K562 (cell line): ENCODE measurements at regions not wholly inside any gene's neighbourhood (a gene's known extent, or its start where the extent isn't known, plus 50 kb on each side); places are given as distances from the start of the nearest gene placed in this dataset.

Experiments
- CREM ChIP-seq: IDR thresholded peaks from 2 replicates; pipeline ENCODE4 v1.6.1; 2014; ENCODE audit warnings: antibody characterized with exemption, low read depth
- CTCF ChIP-seq, 3 experiments: IDR thresholded peaks in 2 of 3; conservative IDR thresholded peaks in 1 of 3; 2 replicates each; pipeline ENCODE4 v1.5.1; 2011 to 2012; ENCODE audit warnings: low read length in 3 of 3, mild to moderate bottlenecking in 3 of 3, control low read depth in 2 of 3, improper control_type of control experiment in 1 of 3, inconsistent platforms in 1 of 3, low read depth in 1 of 3, mixed read lengths in 1 of 3, moderate library complexity in 1 of 3; ENCODE audit not compliant: insufficient read depth in 2 of 3
- ZNF407 ChIP-seq: fragments of 450-650 bp; IDR thresholded peaks from 2 replicates; pipeline ENCODE4 v1.6.1; 2016; ENCODE audit warnings: low read depth
- ZNF764 ChIP-seq: fragments of 250-450 bp; sonication (Bioruptor Pico); IDR thresholded peaks from 2 replicates; pipeline ENCODE4 v1.4.0; 2020; ENCODE audit warnings: low read depth, mild to moderate bottlenecking, moderate library complexity
- TF ChIP-seq, protein P1 (sequence below): fragments of 200-800 bp; sonication (Bioruptor generic); IDR thresholded peaks from 2 replicates; pipeline ENCODE4 v1.6.1; 2017; ENCODE audit warnings: missing genetic modification characterization, missing compliant biosample characterization

DNA sequence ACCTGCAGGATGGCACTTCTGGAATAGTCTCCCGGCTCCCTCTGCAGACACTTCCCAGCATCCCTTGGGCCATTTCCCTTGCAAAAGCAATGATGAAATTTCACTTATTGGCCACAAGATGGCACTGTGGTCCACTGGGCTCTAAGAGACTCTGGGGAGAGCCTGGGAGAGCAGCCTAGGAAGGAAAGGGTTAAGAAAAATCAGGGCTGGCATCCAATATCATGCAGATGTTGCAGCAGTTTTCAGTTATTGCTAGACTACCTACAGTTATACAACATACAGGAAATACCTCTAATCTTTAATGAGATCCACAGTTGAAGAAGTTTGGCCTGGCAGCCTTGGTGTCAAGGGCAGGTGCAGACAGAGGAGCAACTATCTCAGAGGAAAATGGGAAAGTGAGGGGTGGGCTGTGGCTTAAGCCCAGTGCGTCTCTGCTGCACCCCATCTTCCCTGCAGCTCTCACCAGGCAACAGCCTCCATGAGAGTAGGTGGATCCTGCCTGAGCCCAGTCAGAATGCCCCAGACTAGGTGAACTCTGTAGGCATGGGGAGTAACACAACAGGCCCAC lies 100.2 kb upstream of the PRSS58 start (continued):
- TF ChIP-seq CTCF (IDR thresholded peaks at IDR 0.05 in 2 of 3, conservative IDR thresholded peaks at IDR 0.05 in 1 of 3; ENCODE audit: insufficient read depth in 2 of 3, low read depth in 1 of 3, low read length in 3 of 3) (peak; percentile 78 to 94 (median 88)), ZNF407 (no peak), ZNF764 (CRISPR knock-in tag) (no peak), CREM (0 out of 2 replicates have a peak, but pooled peaks have one; percentile 39)
- TF ChIP-seq, protein P1, sequence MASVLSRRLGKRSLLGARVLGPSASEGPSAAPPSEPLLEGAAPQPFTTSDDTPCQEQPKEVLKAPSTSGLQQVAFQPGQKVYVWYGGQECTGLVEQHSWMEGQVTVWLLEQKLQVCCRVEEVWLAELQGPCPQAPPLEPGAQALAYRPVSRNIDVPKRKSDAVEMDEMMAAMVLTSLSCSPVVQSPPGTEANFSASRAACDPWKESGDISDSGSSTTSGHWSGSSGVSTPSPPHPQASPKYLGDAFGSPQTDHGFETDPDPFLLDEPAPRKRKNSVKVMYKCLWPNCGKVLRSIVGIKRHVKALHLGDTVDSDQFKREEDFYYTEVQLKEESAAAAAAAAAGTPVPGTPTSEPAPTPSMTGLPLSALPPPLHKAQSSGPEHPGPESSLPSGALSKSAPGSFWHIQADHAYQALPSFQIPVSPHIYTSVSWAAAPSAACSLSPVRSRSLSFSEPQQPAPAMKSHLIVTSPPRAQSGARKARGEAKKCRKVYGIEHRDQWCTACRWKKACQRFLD (CRISPR knock-in tag): 0 out of 2 replicates have a peak, but pooled peaks have one; percentile 26
- TF ChIP-seq, all 486 proteins: peak for 17
